Tibial nerve (tissue), 4 donors: ENCODE measurements at regions not wholly inside any gene's neighbourhood (a gene's known extent, or its start where the extent isn't known, plus 50 kb on each side); places are given as distances from the start of the nearest gene placed in this dataset.

Experiments used
- DNase-seq, 2 donors: peaks; one replicate each; pipeline ENCODE4 v3.0.0-alpha.2; 2019; ENCODE audit warnings: low spot score in 2 of 2
- H3K27ac ChIP-seq, 4 donors: fragments of 200-600 bp; sonication (generic) in 3 of 4; one replicate each; pipeline ENCODE4 v1.5.1; 2017 to 2019; ENCODE audit warnings: mild to moderate bottlenecking in 1 of 4
- H3K27me3 ChIP-seq, 2 donors: fragments of 200-600 bp; sonication (generic) in 1 of 2; one replicate each; pipeline versions ENCODE4 v1.5.1 to v1.6.0; 2017 to 2019
- H3K36me3 ChIP-seq, 3 donors: fragments of 200-600 bp; sonication (generic); one replicate each; pipeline ENCODE4 v1.5.1; 2018 to 2019
- H3K4me1 ChIP-seq, 4 donors: fragments of 200-600 bp; sonication (generic) in 3 of 4; one replicate each; pipeline ENCODE4 v1.5.1; 2017 to 2019
- H3K4me3 ChIP-seq, 4 donors: fragments of 200-600 bp; sonication (generic) in 3 of 4; one replicate each; pipeline ENCODE4 v1.5.1; 2017 to 2019; ENCODE audit warnings: mild to moderate bottlenecking in 1 of 4, moderate library complexity in 1 of 4
- H3K9me3 ChIP-seq, 4 donors: fragments of 200-600 bp; sonication (generic) in 3 of 4; one replicate each; pipeline ENCODE4 v1.5.1; 2017 to 2019
- EP300 ChIP-seq, 2 donors: sonication (generic); formaldehyde crosslinking; IDR thresholded peaks; one replicate each; pipeline ENCODE4 v1.6.1; 2017; ENCODE audit warnings: antibody characterized with exemption in 2 of 2, mild to moderate bottlenecking in 1 of 2
- POLR2A ChIP-seq, 2 donors: fragments of 450-650 bp; IDR thresholded peaks; one replicate each; pipeline ENCODE4 v1.6.1; 2017; ENCODE audit warnings: antibody characterized with exemption in 2 of 2, mild to moderate bottlenecking in 2 of 2, moderate library complexity in 2 of 2
- WGBS, 2 donors: methylation state at CpG; one replicate each; pipeline ENCODE4 v1.1.5; 2018; 5-methylcytosine and 5-hydroxymethylcytosine counted together
- TF ChIP-seq, protein P1 (sequence below), 5 experiments: fragments of 200-600 bp in 3 of 5; fragments of 450-650 bp in 2 of 5; sonication (generic) in 3 of 5; IDR thresholded peaks; one replicate each; pipeline ENCODE4 v1.5.1; 2016 to 2019; ENCODE audit warnings: antibody characterized with exemption in 5 of 5, mild to moderate bottlenecking in 3 of 5, moderate library complexity in 2 of 5

DNA sequence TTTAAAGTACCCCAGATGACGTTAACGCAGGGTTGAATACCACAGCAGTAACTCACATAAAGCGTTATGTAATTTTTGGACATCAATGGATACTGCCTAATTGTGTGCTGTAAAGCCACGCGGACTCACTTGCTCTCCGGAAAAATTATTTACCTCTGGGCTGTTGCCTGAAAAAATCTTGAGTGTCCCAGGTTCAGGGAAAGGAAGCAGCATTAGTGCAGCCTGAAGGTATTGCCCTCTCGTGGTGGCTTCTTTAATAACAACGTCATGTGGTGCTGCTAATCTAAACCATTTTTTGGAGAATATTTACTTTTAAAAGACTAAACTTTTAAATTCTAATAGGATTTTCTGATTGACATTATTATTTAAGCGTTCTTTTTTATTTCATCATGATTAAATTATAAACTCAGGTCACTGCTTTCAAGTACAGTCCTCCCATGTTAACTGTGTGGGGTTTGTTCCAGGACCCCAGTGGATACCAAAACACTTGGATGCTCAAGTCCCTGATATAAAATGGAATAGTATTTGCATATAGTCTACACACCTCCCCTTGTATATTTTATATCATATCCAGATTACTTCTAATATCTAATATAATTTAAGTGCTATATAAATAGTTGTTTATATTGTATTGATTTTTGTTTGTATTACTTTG lies 384.8 kb downstream of the FAM133A start:
- TF ChIP-seq POLR2A (IDR thresholded peaks at IDR 0.05) (no peak), EP300 (IDR thresholded peaks at IDR 0.05) (no peak)
- TF ChIP-seq, protein P1, sequence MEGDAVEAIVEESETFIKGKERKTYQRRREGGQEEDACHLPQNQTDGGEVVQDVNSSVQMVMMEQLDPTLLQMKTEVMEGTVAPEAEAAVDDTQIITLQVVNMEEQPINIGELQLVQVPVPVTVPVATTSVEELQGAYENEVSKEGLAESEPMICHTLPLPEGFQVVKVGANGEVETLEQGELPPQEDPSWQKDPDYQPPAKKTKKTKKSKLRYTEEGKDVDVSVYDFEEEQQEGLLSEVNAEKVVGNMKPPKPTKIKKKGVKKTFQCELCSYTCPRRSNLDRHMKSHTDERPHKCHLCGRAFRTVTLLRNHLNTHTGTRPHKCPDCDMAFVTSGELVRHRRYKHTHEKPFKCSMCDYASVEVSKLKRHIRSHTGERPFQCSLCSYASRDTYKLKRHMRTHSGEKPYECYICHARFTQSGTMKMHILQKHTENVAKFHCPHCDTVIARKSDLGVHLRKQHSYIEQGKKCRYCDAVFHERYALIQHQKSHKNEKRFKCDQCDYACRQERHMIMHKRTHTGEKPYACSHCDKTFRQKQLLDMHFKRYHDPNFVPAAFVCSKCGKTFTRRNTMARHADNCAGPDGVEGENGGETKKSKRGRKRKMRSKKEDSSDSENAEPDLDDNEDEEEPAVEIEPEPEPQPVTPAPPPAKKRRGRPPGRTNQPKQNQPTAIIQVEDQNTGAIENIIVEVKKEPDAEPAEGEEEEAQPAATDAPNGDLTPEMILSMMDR (IDR thresholded peaks at IDR 0.05) = peak in 2 of 5 experiments; percentile 42 to 49
- Histone ChIP-seq H3K36me3 (no peaks in the 10 kb centered on the region), H3K4me1 (no peaks in the 10 kb centered on the region), H3K4me3 (no peak overlapping the region), H3K9me3 (no peaks in the 10 kb centered on the region), H3K27me3 (no peaks in the 10 kb centered on the region), H3K27ac (no peak overlapping the region)
- no peak for DNase-seq
- 21 to 31% methylated on average over 9 of the region's 9 CpGs for WGBS, 2 donors

DNA sequence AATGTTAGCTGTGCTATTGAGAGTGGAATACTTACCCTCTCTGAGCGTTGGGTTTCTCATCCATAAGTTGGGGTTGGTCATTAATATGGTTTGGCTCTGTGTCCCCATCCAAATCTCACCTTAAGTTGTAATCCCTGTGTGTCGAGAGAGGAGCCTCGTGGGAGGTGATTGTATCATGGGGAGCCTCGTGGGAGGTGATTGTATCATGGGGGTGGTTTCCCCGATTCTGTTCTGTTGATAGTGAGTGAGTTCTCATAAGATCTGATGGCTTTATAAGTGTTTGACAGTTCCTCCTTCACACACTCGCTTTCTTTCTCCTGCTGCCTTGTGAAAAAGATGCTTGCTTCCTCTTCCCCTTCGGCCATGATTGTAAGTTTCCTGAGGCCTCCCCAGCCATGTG lies 391.1 kb downstream of the FAM133A start:
- peaks cover 0 to 12% of the 10 kb centered on the region in 2 donors for H3K27me3 ChIP-seq
- 77 to 89% methylated on average over 7 of the region's 7 CpGs for WGBS, 2 donors
- no peak for TF ChIP-seq EP300 (IDR thresholded peaks at IDR 0.05)
- TF ChIP-seq, protein P1 (IDR thresholded peaks at IDR 0.05) = no peak
- no peak for TF ChIP-seq POLR2A (IDR thresholded peaks at IDR 0.05)
- H3K4me1 ChIP-seq = no peaks in the 10 kb centered on the region
- H3K36me3 ChIP-seq = no peaks in the 10 kb centered on the region
- H3K27ac ChIP-seq = no peak overlapping the region
- H3K9me3 ChIP-seq = no peaks in the 10 kb centered on the region
- no peak for DNase-seq
- no peak overlapping the region for H3K4me3 ChIP-seq

DNA sequence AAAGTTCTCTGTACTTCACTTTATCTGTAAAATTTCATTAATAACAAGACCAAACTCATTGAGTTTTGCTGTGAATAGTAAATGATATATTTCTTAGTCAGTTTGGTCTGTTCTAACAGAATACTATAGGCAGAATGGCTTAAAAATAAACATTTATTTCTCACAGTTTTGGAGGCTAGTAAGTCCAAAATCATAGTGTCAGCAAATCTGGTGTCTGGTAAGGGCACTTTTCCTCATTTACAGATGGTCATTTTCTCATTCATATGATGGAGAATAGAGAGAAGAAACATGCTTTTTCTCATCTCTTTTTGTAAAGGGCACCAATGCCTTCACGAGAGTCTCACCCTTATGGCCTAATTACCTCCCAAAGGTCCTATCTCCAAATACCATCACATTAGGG lies 415.1 kb downstream of the FAM133A start:
- H3K27me3 ChIP-seq = no peaks in the 10 kb centered on the region
- no peaks in the 10 kb centered on the region for H3K4me1 ChIP-seq
- no peaks in the 10 kb centered on the region for H3K9me3 ChIP-seq
- no peak overlapping the region for H3K4me3 ChIP-seq
- no peak overlapping the region for H3K27ac ChIP-seq
- no peak for DNase-seq
- no peaks in the 10 kb centered on the region for H3K36me3 ChIP-seq
- TF ChIP-seq POLR2A (IDR thresholded peaks at IDR 0.05) (no peak), EP300 (IDR thresholded peaks at IDR 0.05) (no peak)
- TF ChIP-seq, protein P1 (IDR thresholded peaks at IDR 0.05) = no peak
- WGBS, 2 donors = 76 to 92% methylated on average over 1 of the region's 1 CpG

DNA sequence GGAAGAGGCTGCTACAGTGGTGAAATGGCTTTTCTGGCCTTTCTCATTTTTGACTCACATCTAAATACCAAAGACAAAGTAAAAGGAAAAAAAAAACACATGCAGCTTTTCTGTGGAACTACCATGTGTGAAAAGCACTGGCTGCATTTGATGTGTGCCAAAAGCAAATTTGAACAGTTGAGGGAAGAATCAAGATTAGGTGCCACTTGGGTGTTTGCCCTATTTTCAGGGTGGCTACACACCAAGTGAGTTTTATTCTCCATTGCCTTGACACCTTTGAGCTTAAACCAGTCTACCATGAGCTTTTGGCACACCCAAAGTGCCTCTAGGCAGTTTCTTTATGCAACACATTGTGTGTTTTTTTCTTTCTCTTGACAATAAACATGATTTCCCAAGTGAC lies 423.9 kb downstream of the FAM133A start:
- Histone ChIP-seq H3K36me3 (no peaks in the 10 kb centered on the region), H3K9me3 (no peaks in the 10 kb centered on the region), H3K27me3 (peaks cover 0 to 3% of the 10 kb centered on the region in 2 donors), H3K27ac (no peak overlapping the region), H3K4me3 (no peak overlapping the region), H3K4me1 (no peaks in the 10 kb centered on the region)
- TF ChIP-seq, protein P1 (IDR thresholded peaks at IDR 0.05) = no peak
- TF ChIP-seq POLR2A (IDR thresholded peaks at IDR 0.05) (no peak), EP300 (IDR thresholded peaks at IDR 0.05) (no peak)
- no peak for DNase-seq

DNA sequence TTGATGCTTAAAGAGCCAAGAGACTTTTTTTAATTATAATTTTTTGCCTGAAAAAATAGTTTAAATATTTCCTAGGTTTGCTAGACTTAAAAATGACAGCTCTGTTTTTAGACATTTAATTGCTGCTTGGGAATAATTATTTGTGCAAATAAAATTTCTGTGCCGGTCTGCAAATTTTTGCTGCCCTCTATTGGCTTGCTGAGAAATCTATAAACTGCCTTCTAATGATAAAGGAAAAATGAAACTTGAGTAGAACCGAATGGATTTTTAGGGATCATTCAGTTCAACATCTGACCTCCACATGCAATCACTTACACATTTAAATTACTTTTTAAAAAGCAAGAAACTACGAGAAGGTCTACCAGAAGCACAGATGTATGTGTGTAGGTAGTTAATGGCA lies 434.0 kb downstream of the FAM133A start:
- TF ChIP-seq EP300 (IDR thresholded peaks at IDR 0.05) = no peak
- no peak for TF ChIP-seq POLR2A (IDR thresholded peaks at IDR 0.05)
- TF ChIP-seq, protein P1 (IDR thresholded peaks at IDR 0.05) = peak in 1 of 5 experiments; percentile 18
- H3K27ac ChIP-seq = no peak overlapping the region
- WGBS, 2 donors = 13 to 32% methylated on average over 3 of the region's 3 CpGs

More for the DNA sequence above, 434.0 kb downstream of the FAM133A start:
- no peak for DNase-seq
- Histone ChIP-seq H3K4me3 (no peak overlapping the region), H3K9me3 (no peaks in the 10 kb centered on the region), H3K36me3 (no peaks in the 10 kb centered on the region), H3K27me3 (no peaks in the 10 kb centered on the region), H3K4me1 (no peaks in the 10 kb centered on the region)
